Fibroblast of the aortic adventitia (primary cell): ENCODE measurements at regions not wholly inside any gene's neighbourhood (a gene's known extent, or its start where the extent isn't known, plus 50 kb on each side); places are given as distances from the start of the nearest gene placed in this dataset.
"Not testable (repeated sequence)": the region's sequence is repeated elsewhere in the genome, so short reads cannot be mapped to it uniquely, and the experiment has no call there.

Experiments used
- DNase-seq: peaks from one replicate; pipeline ENCODE4 v3.0.0-alpha.2; 2010; ENCODE audit warnings: low read depth
- H3K4me3 ChIP-seq: 2 replicates; pipeline ENCODE4 v1.5.1; 2011; ENCODE audit warnings: low read depth, mild to moderate bottlenecking, control low read depth, low read length, moderate library complexity
- TF ChIP-seq, protein P1 (sequence below): IDR thresholded peaks from 2 replicates; pipeline ENCODE4 v1.5.1; 2011; ENCODE audit warnings: mild to moderate bottlenecking, low read length, control low read depth, inconsistent platforms; ENCODE audit not compliant: insufficient read depth

- peak; percentile 12 for DNase-seq
- H3K4me3 ChIP-seq = no peak overlapping the region
- TF ChIP-seq, protein P1, sequence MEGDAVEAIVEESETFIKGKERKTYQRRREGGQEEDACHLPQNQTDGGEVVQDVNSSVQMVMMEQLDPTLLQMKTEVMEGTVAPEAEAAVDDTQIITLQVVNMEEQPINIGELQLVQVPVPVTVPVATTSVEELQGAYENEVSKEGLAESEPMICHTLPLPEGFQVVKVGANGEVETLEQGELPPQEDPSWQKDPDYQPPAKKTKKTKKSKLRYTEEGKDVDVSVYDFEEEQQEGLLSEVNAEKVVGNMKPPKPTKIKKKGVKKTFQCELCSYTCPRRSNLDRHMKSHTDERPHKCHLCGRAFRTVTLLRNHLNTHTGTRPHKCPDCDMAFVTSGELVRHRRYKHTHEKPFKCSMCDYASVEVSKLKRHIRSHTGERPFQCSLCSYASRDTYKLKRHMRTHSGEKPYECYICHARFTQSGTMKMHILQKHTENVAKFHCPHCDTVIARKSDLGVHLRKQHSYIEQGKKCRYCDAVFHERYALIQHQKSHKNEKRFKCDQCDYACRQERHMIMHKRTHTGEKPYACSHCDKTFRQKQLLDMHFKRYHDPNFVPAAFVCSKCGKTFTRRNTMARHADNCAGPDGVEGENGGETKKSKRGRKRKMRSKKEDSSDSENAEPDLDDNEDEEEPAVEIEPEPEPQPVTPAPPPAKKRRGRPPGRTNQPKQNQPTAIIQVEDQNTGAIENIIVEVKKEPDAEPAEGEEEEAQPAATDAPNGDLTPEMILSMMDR = no peak
Measured at GRCh38 chr7:53111031-53111430, 75.6 kb downstream of the POM121L12 start.

DNA sequence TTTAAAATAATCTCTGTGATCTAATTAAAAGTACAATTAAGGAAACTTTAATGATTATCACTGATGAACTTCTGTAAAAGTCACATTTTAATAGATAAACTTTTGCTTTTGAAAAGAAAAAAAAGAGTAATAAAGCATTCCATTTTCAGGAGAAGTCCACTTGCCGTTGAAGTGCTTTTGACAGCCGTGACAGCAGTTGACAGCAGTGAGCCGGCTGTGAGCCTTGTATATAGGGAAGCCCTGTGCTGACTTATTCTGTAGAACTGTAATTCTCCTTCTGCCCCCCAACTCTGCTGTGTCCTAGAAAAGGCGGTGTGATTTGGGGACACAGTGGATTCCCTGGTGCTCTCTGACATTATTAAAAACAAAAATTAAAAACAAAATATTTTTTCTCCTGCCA, 78.0 kb downstream of the POM121L12 start:
- H3K4me3 ChIP-seq = no peak overlapping the region
- TF ChIP-seq, protein P1 = no peak
- no peak for DNase-seq

DNA sequence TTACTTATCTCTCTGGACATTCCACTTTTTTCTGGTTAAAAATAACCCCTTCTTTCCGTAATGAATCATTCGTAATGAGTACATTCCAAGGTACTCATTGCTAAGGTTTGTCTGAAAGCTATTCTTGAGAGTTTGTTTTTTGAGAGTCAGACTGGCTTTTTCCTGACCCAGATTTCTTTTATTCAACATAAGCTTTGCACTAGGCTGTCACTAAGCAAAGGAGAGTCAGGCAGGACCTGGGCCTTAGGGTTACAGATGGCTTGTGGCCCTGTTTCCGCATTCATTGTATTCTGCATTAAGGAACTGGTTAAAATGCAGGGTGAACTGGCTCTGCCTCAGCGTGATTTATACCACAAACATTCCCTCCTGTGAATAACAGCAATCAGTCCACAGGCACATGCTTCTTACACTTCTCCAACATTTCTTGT, 84.1 kb downstream of the POM121L12 start:
- H3K4me3 ChIP-seq = no peak overlapping the region
- TF ChIP-seq, protein P1 = no peak
- DNase-seq = no peak

DNA sequence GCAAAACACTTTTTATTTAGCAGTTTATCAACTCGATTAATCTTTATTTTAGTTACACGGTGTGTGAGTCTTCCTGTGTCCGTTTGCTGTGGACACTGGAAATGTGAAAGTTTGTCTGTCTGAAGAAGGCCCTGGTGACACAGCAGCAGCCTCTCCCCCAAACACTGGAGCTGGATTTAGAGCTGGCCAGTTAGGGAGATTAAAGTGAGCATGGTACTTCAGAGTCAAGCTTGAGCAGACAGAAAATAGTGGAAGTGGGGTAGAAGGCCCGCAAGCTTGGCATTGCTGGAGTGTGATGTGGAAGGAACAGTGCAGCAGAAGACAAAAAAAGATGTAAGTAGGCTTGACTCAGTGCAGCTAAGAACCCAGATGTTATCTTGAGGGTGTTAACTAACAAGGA, 85.9 kb downstream of the POM121L12 start:
- no peak for DNase-seq
- TF ChIP-seq, protein P1 = no peak
- H3K4me3 ChIP-seq = no peak overlapping the region

DNA sequence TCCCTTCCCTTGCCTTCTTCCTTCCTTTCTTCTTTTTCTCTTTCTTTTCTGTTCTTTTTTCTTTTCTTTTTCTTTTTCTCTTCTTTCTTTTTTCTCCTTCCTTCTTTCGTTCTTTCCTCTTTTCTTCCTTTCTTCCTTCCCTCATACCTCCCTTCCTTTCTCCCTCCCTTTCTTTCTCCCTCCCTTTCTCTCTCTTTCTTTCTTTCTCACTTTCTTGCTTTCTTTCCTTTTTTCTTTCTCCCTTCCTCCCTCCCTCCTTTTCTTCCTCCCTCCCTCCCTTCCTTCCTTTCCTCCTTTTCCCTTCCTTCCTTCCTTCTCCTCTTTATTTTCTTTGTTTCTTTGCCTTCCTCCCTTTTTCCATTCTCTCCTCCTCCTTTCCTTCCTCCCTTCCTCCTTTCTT, 96.3 kb downstream of the POM121L12 start:
- no peak for DNase-seq
- H3K4me3 ChIP-seq = no peak overlapping the region
- TF ChIP-seq, protein P1 = no peak

- no peak for DNase-seq
- no peak overlapping the region for H3K4me3 ChIP-seq
- TF ChIP-seq, protein P1 = no peak
Measured at GRCh38 chr7:53151496-53151895, 116.1 kb downstream of the POM121L12 start.

- not testable (repeated sequence) for H3K4me3 ChIP-seq, DNase-seq
Measured at GRCh38 chr7:53187184-53187583, 151.8 kb downstream of the POM121L12 start.
